ENCODE measurements at regions not wholly inside any gene's neighbourhood (a gene's known extent, or its start where the extent isn't known, plus 50 kb on each side); places are given as distances from the start of the nearest gene placed in this dataset.

DNA sequence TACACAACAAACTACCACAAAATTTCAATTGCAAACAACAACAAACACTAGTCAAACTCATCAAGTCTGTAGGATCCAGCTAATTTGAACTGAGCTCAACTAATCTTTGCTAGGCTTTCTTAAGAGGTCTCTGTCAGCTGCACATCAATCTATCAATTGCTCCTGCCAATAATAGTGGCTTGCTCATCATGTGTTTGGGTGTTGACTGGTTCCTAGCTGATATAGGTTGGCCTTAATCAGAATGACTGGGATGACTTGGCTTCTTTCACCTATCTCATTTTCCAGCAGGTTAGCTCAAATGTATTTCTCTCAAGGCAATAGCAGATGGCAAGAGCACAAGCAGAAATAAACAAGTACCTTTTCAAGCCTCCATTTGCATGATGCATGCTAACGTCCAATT is 370.3 kb upstream of the NFE2L3 start:
- Histone ChIP-seq H3K4me3 (ENCODE audit: control extremely low read depth in 1 of 5, extremely low read depth in 1 of 5, insufficient read depth in 1 of 5, low read depth in 2 of 5, low read length in 4 of 5) (no peak overlapping the region), H4K20me1 (ENCODE audit: control insufficient read depth, insufficient read depth, low read length, poor library complexity, severe bottlenecking) (no peaks in the 10 kb centered on the region), H3K4me2 (replicated peaks; ENCODE audit: low read depth, low read length, poor library complexity, severe bottlenecking) (no peak overlapping the region), H2AFZ (ENCODE audit: insufficient read depth, low read depth, low read length, poor library complexity, severe bottlenecking) (no peak overlapping the region), H3K27ac (ENCODE audit: low read length in 2 of 2) (no peak overlapping the region), H3K27me3 (replicated peaks in 1 of 4; ENCODE audit: control extremely low read depth in 1 of 4, control insufficient read depth in 3 of 4, insufficient read depth in 4 of 4, low read length in 3 of 4) (peaks cover 0 to 3% (median 0%) of the 10 kb centered on the region in 4 experiments), H3K4me1 (ENCODE audit: control insufficient read depth in 2 of 2, insufficient read depth in 2 of 2, low read length in 2 of 2) (no peaks in the 10 kb centered on the region), H3K9me3 (ENCODE audit: control extremely low read depth in 1 of 3, control insufficient read depth in 2 of 3, insufficient read depth in 1 of 3, low read length in 2 of 3) (no peaks in the 10 kb centered on the region), H3K79me2 (ENCODE audit: control insufficient read depth, insufficient read depth, low read length) (no peaks in the 10 kb centered on the region), H3K36me3 (replicated peaks in 1 of 2; ENCODE audit: control extremely low read depth in 1 of 2, control insufficient read depth in 1 of 2, extremely low read depth in 1 of 2, insufficient read depth in 2 of 2, low read length in 1 of 2) (no peaks in the 10 kb centered on the region), H3K9ac (ENCODE audit: low read length) (no peak overlapping the region)
- DNase-seq (no peak), ATAC-seq (ENCODE audit: low read depth) (no peak)
- no peak overlapping the region for H3K27ac Mint-ChIP-seq
- CTCF ChIA-PET: interaction anchor here (0.9 kb wide), 1 partner anchor 12 kb away, joined by 3 read pairs; no protein-coding TSS in a partner anchor
- intact Hi-C loops (cut with micrococcal nuclease): no loop called here
- no peaks in the 10 kb centered on the region for H3K4me1 Mint-ChIP-seq
- TF ChIP-seq, protein P1, sequence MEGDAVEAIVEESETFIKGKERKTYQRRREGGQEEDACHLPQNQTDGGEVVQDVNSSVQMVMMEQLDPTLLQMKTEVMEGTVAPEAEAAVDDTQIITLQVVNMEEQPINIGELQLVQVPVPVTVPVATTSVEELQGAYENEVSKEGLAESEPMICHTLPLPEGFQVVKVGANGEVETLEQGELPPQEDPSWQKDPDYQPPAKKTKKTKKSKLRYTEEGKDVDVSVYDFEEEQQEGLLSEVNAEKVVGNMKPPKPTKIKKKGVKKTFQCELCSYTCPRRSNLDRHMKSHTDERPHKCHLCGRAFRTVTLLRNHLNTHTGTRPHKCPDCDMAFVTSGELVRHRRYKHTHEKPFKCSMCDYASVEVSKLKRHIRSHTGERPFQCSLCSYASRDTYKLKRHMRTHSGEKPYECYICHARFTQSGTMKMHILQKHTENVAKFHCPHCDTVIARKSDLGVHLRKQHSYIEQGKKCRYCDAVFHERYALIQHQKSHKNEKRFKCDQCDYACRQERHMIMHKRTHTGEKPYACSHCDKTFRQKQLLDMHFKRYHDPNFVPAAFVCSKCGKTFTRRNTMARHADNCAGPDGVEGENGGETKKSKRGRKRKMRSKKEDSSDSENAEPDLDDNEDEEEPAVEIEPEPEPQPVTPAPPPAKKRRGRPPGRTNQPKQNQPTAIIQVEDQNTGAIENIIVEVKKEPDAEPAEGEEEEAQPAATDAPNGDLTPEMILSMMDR (IDR thresholded peaks at IDR 0.05): no peak
- TF ChIP-seq EZH2 (IDR thresholded peaks at IDR 0.05; ENCODE audit: borderline replicate concordance, insufficient read depth, low read depth, low read length, poor library complexity, severe bottlenecking): no peak
- no peak overlapping the region for H3K4me3 Mint-ChIP-seq
- POLR2A ChIA-PET: no interaction called here
- H3K27me3 Mint-ChIP-seq: peaks cover 27% of the 10 kb centered on the region
- no peaks in the 10 kb centered on the region for H3K9me3 Mint-ChIP-seq (ENCODE audit: insufficient read depth)
- WGBS (ENCODE audit: insufficient coverage): no CpG with 5 or more reads among the region's 1 CpG

DNA sequence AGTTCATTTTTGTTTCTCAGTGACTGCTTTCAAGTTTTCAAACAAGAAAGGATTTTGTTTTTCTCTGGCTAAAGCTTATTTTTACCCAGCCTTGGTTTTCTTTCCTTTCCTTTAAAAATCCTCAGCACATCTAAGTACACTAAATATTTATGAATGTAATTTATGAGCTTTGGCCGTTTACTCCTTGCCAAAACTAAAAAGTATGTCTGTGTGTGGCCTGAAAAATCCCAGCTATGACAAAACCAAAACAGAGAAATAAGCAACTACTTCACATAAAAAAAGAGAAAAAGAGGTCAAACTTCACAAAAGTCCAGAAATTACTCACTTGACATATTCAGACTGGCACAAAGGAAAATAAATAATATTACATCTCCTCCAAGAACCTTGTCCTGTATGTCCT is 365.1 kb upstream of the NFE2L3 start:
- Histone ChIP-seq H3K4me3 (ENCODE audit: control extremely low read depth in 1 of 5, extremely low read depth in 1 of 5, insufficient read depth in 1 of 5, low read depth in 2 of 5, low read length in 4 of 5) (no peak overlapping the region), H2AFZ (ENCODE audit: insufficient read depth, low read depth, low read length, poor library complexity, severe bottlenecking) (no peak overlapping the region), H3K9ac (ENCODE audit: low read length) (no peak overlapping the region), H3K4me2 (replicated peaks; ENCODE audit: low read depth, low read length, poor library complexity, severe bottlenecking) (no peak overlapping the region), H3K9me3 (ENCODE audit: control extremely low read depth in 1 of 3, control insufficient read depth in 2 of 3, insufficient read depth in 1 of 3, low read length in 2 of 3) (no peaks in the 10 kb centered on the region), H3K36me3 (replicated peaks in 1 of 2; ENCODE audit: control extremely low read depth in 1 of 2, control insufficient read depth in 1 of 2, extremely low read depth in 1 of 2, insufficient read depth in 2 of 2, low read length in 1 of 2) (no peaks in the 10 kb centered on the region), H3K27me3 (replicated peaks in 1 of 4; ENCODE audit: control extremely low read depth in 1 of 4, control insufficient read depth in 3 of 4, insufficient read depth in 4 of 4, low read length in 3 of 4) (no peaks in the 10 kb centered on the region), H4K20me1 (ENCODE audit: control insufficient read depth, insufficient read depth, low read length, poor library complexity, severe bottlenecking) (no peaks in the 10 kb centered on the region), H3K27ac (ENCODE audit: low read length in 2 of 2) (no peak overlapping the region), H3K79me2 (ENCODE audit: control insufficient read depth, insufficient read depth, low read length) (no peaks in the 10 kb centered on the region), H3K4me1 (ENCODE audit: control insufficient read depth in 2 of 2, insufficient read depth in 2 of 2, low read length in 2 of 2) (no peaks in the 10 kb centered on the region)
- Mint-ChIP-seq H3K4me3 (no peak overlapping the region), H3K9me3 (ENCODE audit: insufficient read depth) (no peaks in the 10 kb centered on the region), H3K4me1 (no peaks in the 10 kb centered on the region), H3K27me3 (peaks cover 34% of the 10 kb centered on the region), H3K27ac (no peak overlapping the region)
- intact Hi-C loops (cut with micrococcal nuclease): no loop called here
- DNase-seq (no peak), ATAC-seq (ENCODE audit: low read depth) (no peak)
- TF ChIP-seq, protein P1 (IDR thresholded peaks at IDR 0.05): no peak
- TF ChIP-seq EZH2 (IDR thresholded peaks at IDR 0.05; ENCODE audit: borderline replicate concordance, insufficient read depth, low read depth, low read length, poor library complexity, severe bottlenecking): no peak
- CTCF ChIA-PET: no interaction called here
- POLR2A ChIA-PET: no interaction called here
- no CpG with 5 or more reads among the region's 1 CpG for WGBS (ENCODE audit: insufficient coverage)
